Skeletal muscle satellite cell (primary cell): ENCODE measurements at regions not wholly inside any gene's neighbourhood (a gene's known extent, or its start where the extent isn't known, plus 50 kb on each side); places are given as distances from the start of the nearest gene placed in this dataset.

Experiments
- H3K27me3 ChIP-seq: 2 replicates; pipeline ENCODE4 v1.7.0; 2013; ENCODE audit warnings: low read length; ENCODE audit not compliant: control insufficient read depth, insufficient read depth
- H3K36me3 ChIP-seq: 2 replicates; pipeline ENCODE4 v1.7.0; 2013; ENCODE audit warnings: mild to moderate bottlenecking, control low read depth, low read length; ENCODE audit not compliant: insufficient read depth
- H3K4me1 ChIP-seq: 2 replicates; pipeline ENCODE4 v1.7.0; 2013; ENCODE audit warnings: low read length; ENCODE audit not compliant: control insufficient read depth, insufficient read depth
- H3K4me2 ChIP-seq: 2 replicates; pipeline ENCODE4 v1.7.0; 2013; ENCODE audit warnings: mild to moderate bottlenecking, low read length
- H3K4me3 ChIP-seq: 2 replicates; pipeline ENCODE4 v1.7.0; 2013; ENCODE audit warnings: low read length
- H3K9ac ChIP-seq: 2 replicates; pipeline ENCODE4 v1.7.0; 2013; ENCODE audit warnings: mild to moderate bottlenecking, low read depth, low read length, moderate library complexity
- H3K9me3 ChIP-seq: replicated peaks from 2 replicates; pipeline ENCODE4 v1.7.0; 2013; ENCODE audit warnings: mild to moderate bottlenecking, control low read depth, low read length

GRCh38 chr12:73421832-73422231 lies 1115.8 kb upstream of the ATXN7L3B start:
- peaks cover 8% of the 10 kb centered on the region for H3K4me1 ChIP-seq
- no peaks in the 10 kb centered on the region for H3K27me3 ChIP-seq
- no peak overlapping the region for H3K9ac ChIP-seq
- H3K4me2 ChIP-seq, result peak overlapping the region; percentile 37
- H3K4me3 ChIP-seq, result peak overlapping the region; percentile 16
- H3K36me3 ChIP-seq, result no peaks in the 10 kb centered on the region
- no peaks in the 10 kb centered on the region for H3K9me3 ChIP-seq

GRCh38 chr12:73424484-73424883 lies 1113.2 kb upstream of the ATXN7L3B start:
- no peak overlapping the region for H3K4me2 ChIP-seq
- H3K9ac ChIP-seq, result no peak overlapping the region
- H3K36me3 ChIP-seq, result no peaks in the 10 kb centered on the region
- no peaks in the 10 kb centered on the region for H3K9me3 ChIP-seq
- H3K27me3 ChIP-seq, result no peaks in the 10 kb centered on the region
- no peak overlapping the region for H3K4me3 ChIP-seq
- H3K4me1 ChIP-seq, result peaks cover 8% of the 10 kb centered on the region

DNA sequence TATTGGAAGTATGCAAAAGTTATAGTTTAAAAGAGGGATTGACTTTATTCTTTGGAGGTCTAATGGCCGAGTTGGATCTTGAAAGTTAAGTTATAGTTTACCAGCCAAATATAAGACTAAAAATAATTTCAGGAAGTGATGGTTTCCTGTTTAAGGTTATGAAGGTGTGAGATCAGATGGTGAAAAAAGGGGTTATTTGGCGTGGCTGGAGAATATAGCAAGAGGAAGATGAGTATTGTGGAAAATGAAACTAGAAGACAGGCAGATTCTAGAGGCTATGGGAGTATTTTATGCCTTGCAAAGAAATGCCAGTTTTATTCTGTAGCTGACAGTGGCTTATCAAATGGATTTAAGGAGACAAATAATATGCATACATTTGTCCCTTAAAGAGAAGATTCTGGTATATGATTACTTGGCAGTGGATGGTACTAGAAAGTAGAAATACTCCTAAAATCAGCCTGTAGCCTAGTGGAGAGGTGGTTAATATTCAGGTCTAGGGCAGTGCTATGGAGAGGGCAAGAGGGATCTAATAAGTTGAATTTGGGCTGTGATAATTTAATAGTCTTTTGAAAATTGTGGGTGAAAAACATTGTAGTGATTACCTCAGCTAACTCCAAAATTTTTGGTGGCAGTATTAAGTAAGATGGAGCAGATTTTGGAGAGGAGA lies 1091.8 kb upstream of the ATXN7L3B start:
- Histone ChIP-seq H3K9me3 (no peaks in the 10 kb centered on the region), H3K9ac (no peak overlapping the region), H3K36me3 (no peaks in the 10 kb centered on the region), H3K4me3 (no peak overlapping the region), H3K27me3 (no peaks in the 10 kb centered on the region), H3K4me1 (no peaks in the 10 kb centered on the region), H3K4me2 (no peak overlapping the region)

GRCh38 chr12:73452672-73453469 lies 1084.8 kb upstream of the ATXN7L3B start:
- Histone ChIP-seq H3K36me3 (no peaks in the 10 kb centered on the region), H3K4me3 (no peak overlapping the region), H3K27me3 (no peaks in the 10 kb centered on the region), H3K9ac (no peak overlapping the region), H3K9me3 (no peaks in the 10 kb centered on the region), H3K4me2 (no peak overlapping the region), H3K4me1 (no peaks in the 10 kb centered on the region)

DNA sequence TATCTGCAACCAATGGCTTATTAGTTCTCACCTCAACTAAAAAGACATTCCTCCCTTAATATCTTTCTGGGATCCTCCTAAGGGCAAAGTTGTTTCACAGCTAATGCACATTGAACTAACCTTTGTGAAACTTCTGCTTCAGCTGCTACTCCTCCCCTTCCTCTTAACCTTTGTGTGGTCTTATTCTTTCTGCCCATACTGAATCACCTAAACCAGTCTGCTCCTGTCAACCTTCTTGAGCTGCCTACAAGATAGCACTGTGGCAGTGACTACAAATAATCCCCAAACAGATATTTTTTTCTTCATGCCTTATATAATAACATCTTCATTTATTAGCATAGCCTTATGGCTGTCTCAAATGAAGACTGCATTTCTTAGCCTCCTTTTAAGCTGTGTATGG lies 1077.4 kb upstream of the ATXN7L3B start:
- H3K9ac ChIP-seq, result no peak overlapping the region
- no peak overlapping the region for H3K4me2 ChIP-seq
- no peaks in the 10 kb centered on the region for H3K36me3 ChIP-seq
- no peak overlapping the region for H3K4me3 ChIP-seq
- no peaks in the 10 kb centered on the region for H3K9me3 ChIP-seq
- no peaks in the 10 kb centered on the region for H3K27me3 ChIP-seq
- H3K4me1 ChIP-seq, result no peaks in the 10 kb centered on the region

- no peaks in the 10 kb centered on the region for H3K4me1 ChIP-seq
- no peaks in the 10 kb centered on the region for H3K9me3 ChIP-seq
- H3K4me2 ChIP-seq, result no peak overlapping the region
- H3K27me3 ChIP-seq, result no peaks in the 10 kb centered on the region
- H3K36me3 ChIP-seq, result no peaks in the 10 kb centered on the region
- H3K9ac ChIP-seq, result no peak overlapping the region
- H3K4me3 ChIP-seq, result no peak overlapping the region
Measured at GRCh38 chr12:73465106-73465505, 1072.5 kb upstream of the ATXN7L3B start.

- H3K4me3 ChIP-seq, result no peak overlapping the region
- H3K9ac ChIP-seq, result no peak overlapping the region
- no peaks in the 10 kb centered on the region for H3K4me1 ChIP-seq
- no peaks in the 10 kb centered on the region for H3K9me3 ChIP-seq
- H3K27me3 ChIP-seq, result no peaks in the 10 kb centered on the region
- no peaks in the 10 kb centered on the region for H3K36me3 ChIP-seq
- no peak overlapping the region for H3K4me2 ChIP-seq
Measured at GRCh38 chr12:73486256-73486655, 1051.4 kb upstream of the ATXN7L3B start.

- Histone ChIP-seq H3K4me2 (no peak overlapping the region), H3K4me1 (no peaks in the 10 kb centered on the region), H3K9ac (no peak overlapping the region), H3K36me3 (no peaks in the 10 kb centered on the region), H3K27me3 (no peaks in the 10 kb centered on the region), H3K4me3 (no peak overlapping the region), H3K9me3 (no peaks in the 10 kb centered on the region)
Measured at GRCh38 chr12:73506611-73507010, 1031.0 kb upstream of the ATXN7L3B start.

DNA sequence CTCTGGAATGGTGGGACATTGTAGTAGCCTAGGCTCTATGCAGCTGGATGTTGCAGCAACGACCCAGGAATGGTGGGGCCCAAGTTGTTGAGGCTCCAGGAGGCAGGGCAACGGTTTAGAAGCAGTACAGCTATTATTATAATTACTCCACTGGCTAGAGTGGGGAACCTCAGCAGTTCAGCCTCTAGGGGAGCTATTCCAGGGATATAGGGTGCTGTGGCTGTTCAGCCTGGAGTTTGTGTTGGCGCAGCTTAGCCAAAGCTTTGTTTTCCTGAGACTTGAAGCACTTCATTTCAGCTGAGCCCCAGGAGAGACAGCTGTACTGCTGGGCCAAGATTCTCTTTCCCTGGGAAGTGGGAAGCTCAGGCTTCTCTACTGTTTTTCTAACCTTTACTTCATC lies 1023.0 kb upstream of the ATXN7L3B start:
- H3K4me3 ChIP-seq, result no peak overlapping the region
- H3K4me1 ChIP-seq, result no peaks in the 10 kb centered on the region
- H3K9ac ChIP-seq, result no peak overlapping the region
- H3K9me3 ChIP-seq, result no peaks in the 10 kb centered on the region
- H3K36me3 ChIP-seq, result no peaks in the 10 kb centered on the region
- no peak overlapping the region for H3K4me2 ChIP-seq
- no peaks in the 10 kb centered on the region for H3K27me3 ChIP-seq

GRCh38 chr12:73517859-73518258 lies 1019.8 kb upstream of the ATXN7L3B start:
- Histone ChIP-seq H3K27me3 (no peaks in the 10 kb centered on the region), H3K4me3 (no peak overlapping the region)

GRCh38 chr12:73529231-73529630 lies 1008.4 kb upstream of the ATXN7L3B start:
- Histone ChIP-seq H3K4me3 (no peak overlapping the region), H3K4me2 (no peak overlapping the region), H3K27me3 (no peaks in the 10 kb centered on the region), H3K9ac (no peak overlapping the region), H3K9me3 (no peaks in the 10 kb centered on the region), H3K4me1 (no peaks in the 10 kb centered on the region), H3K36me3 (no peaks in the 10 kb centered on the region)

More at GRCh38 chr12:73517859-73518258, 1019.8 kb upstream of the ATXN7L3B start:
- no peaks in the 10 kb centered on the region for H3K36me3 ChIP-seq
- H3K9me3 ChIP-seq, result no peaks in the 10 kb centered on the region
- H3K9ac ChIP-seq, result no peak overlapping the region
- no peak overlapping the region for H3K4me2 ChIP-seq
- no peaks in the 10 kb centered on the region for H3K4me1 ChIP-seq

DNA sequence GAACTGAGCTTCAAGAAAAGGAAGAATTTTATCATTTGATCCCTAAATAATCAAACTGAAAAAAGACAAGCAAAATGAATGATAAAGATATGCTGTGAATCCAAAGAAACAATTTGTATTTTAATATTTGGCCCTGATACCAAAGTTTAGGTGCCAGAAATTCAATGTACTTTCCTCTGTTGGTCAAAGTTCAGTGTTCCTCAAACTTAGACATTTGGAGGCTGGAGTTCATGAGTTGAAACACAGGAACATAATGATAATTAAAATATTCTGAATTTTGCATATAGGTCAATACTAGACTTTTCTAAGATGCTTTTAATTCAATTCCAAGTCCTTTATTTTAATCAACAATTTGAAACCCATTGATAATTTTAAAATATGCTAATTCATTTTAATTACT lies 1007.7 kb upstream of the ATXN7L3B start:
- H3K4me2 ChIP-seq, result no peak overlapping the region
- no peaks in the 10 kb centered on the region for H3K4me1 ChIP-seq
- H3K9me3 ChIP-seq, result no peaks in the 10 kb centered on the region
- no peak overlapping the region for H3K9ac ChIP-seq
- H3K4me3 ChIP-seq, result no peak overlapping the region
- H3K27me3 ChIP-seq, result no peaks in the 10 kb centered on the region
- H3K36me3 ChIP-seq, result no peaks in the 10 kb centered on the region
